ENCODE measurements at regions not wholly inside any gene's neighbourhood (a gene's known extent, or its start where the extent isn't known, plus 50 kb on each side); places are given as distances from the start of the nearest gene placed in this dataset.

- TF ChIP-seq, protein P1, sequence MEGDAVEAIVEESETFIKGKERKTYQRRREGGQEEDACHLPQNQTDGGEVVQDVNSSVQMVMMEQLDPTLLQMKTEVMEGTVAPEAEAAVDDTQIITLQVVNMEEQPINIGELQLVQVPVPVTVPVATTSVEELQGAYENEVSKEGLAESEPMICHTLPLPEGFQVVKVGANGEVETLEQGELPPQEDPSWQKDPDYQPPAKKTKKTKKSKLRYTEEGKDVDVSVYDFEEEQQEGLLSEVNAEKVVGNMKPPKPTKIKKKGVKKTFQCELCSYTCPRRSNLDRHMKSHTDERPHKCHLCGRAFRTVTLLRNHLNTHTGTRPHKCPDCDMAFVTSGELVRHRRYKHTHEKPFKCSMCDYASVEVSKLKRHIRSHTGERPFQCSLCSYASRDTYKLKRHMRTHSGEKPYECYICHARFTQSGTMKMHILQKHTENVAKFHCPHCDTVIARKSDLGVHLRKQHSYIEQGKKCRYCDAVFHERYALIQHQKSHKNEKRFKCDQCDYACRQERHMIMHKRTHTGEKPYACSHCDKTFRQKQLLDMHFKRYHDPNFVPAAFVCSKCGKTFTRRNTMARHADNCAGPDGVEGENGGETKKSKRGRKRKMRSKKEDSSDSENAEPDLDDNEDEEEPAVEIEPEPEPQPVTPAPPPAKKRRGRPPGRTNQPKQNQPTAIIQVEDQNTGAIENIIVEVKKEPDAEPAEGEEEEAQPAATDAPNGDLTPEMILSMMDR (conservative IDR thresholded peaks at IDR 0.05 in 1 of 2, IDR thresholded peaks at IDR 0.05 in 1 of 2; ENCODE audit: low read depth in 1 of 2, low read length in 2 of 2) = no peak
- TF ChIP-seq EZH2 (IDR thresholded peaks at IDR 0.05; ENCODE audit: low read length, missing control alignments) = no peak
Measured at GRCh38 chr17:34714475-34715410, 135.4 kb downstream of the TMEM132E start.

Data from fibroblast of lung (primary cell).